Kidney (tissue), 13 donors: ENCODE measurements at regions not wholly inside any gene's neighbourhood (a gene's known extent, or its start where the extent isn't known, plus 50 kb on each side); places are given as distances from the start of the nearest gene placed in this dataset.
"Not testable (repeated sequence)": the region's sequence is repeated elsewhere in the genome, so short reads cannot be mapped to it uniquely, and the experiment has no call there.

Experiments
- DNase-seq, 5 donors: peaks; one replicate each; pipeline ENCODE4 v3.0.0-alpha.2; 2013 to 2020
- FAIRE-seq: peaks from 2 replicates; lab custom pipeline; 2012; peaks lifted over from hg19 to GRCh38; lab: Jason Lieb, UNC
- H3K27ac ChIP-seq, 2 donors: one replicate each; pipeline ENCODE4 v1.7.0; 2013; ENCODE audit warnings: low read depth in 2 of 2, low read length in 2 of 2, inconsistent platforms in 1 of 2
- H3K27me3 ChIP-seq: one replicate; pipeline ENCODE4 v1.7.1; 2013; ENCODE audit warnings: low read length, inconsistent platforms; ENCODE audit not compliant: control insufficient read depth, insufficient read depth
- H3K36me3 ChIP-seq, 3 donors: one replicate each; pipeline versions ENCODE4 v1.7.0 to v1.7.1; 2013; ENCODE audit warnings: low read length in 3 of 3, control low read depth in 1 of 3, inconsistent platforms in 1 of 3; ENCODE audit not compliant: insufficient read depth in 3 of 3, control insufficient read depth in 2 of 3
- H3K4me1 ChIP-seq, 3 donors: one replicate each; pipeline versions ENCODE4 v1.7.0 to v1.7.1; 2013; ENCODE audit warnings: low read length in 3 of 3, inconsistent platforms in 1 of 3, low read depth in 1 of 3; ENCODE audit not compliant: control insufficient read depth in 2 of 3, insufficient read depth in 2 of 3
- H3K4me3 ChIP-seq, 3 donors: one replicate each; pipeline versions ENCODE4 v1.7.0 to v1.8.1; 2013; ENCODE audit warnings: low read length in 3 of 3, control low read depth in 1 of 3, inconsistent platforms in 1 of 3
- H3K9ac ChIP-seq, 3 donors: one replicate each; pipeline versions ENCODE4 v1.7.0 to v1.7.1; 2013; ENCODE audit warnings: low read length in 3 of 3, control low read depth in 1 of 3, inconsistent platforms in 1 of 3
- H3K9me3 ChIP-seq, 3 donors: one replicate each; pipeline versions ENCODE4 v1.7.0 to v1.7.1; 2013; ENCODE audit warnings: low read length in 3 of 3, control low read depth in 1 of 3, inconsistent platforms in 1 of 3; ENCODE audit not compliant: control insufficient read depth in 2 of 3, insufficient read depth in 1 of 3
- intact Hi-C: fragments of 100-400 bp; cut with DNase I; formaldehyde crosslinking; loops from one replicate; pipeline ENCODE4 v1.11.1; 2022
- TF ChIP-seq, protein P1 (sequence below): IDR thresholded peaks from 3 replicates; pipeline ENCODE4 v1.5.1; 2012; ENCODE audit warnings: mild to moderate bottlenecking, moderate library complexity, borderline replicate concordance; ENCODE audit not compliant: insufficient read depth; ENCODE audit errors: extremely low read depth
- donor health status: control.
- donor health status: control.
- donor health status: control.
- donor health status: control.
- donor health status: control.
- donor health status: DM: yes; HTN: yes; CAD: no.
- donor health status: Normal renal cell carcinoma (clear cell type).

DNA sequence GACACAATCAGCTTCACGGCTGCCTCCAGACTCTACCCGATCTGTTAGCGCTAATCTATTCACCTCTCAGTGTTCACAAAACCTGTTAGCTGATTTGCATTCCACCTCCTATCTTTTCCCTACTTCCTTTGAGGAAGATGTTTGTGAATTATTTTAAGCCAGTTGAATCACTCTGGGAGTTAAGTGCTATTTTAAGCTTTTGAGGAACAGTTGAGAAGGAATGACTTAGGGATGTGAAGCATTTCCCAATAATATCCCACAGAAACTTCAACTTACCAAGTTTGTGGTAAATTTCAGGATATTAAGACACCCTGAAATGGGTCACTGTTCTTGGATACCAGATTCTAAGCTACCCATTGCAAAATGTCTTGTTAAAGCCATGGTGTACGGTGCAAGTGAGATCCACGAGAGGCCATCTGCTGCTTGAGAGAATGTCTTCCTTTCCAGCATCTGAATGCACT, 145.2 kb upstream of the CITED2 start:
- Histone ChIP-seq H3K27ac (no peak overlapping the region), H3K9me3 (no peaks in the 10 kb centered on the region), H3K9ac (no peak overlapping the region), H3K4me1 (no peaks in the 10 kb centered on the region), H3K27me3 (no peaks in the 10 kb centered on the region), H3K36me3 (no peaks in the 10 kb centered on the region), H3K4me3 (no peak overlapping the region)
- TF ChIP-seq, protein P1, sequence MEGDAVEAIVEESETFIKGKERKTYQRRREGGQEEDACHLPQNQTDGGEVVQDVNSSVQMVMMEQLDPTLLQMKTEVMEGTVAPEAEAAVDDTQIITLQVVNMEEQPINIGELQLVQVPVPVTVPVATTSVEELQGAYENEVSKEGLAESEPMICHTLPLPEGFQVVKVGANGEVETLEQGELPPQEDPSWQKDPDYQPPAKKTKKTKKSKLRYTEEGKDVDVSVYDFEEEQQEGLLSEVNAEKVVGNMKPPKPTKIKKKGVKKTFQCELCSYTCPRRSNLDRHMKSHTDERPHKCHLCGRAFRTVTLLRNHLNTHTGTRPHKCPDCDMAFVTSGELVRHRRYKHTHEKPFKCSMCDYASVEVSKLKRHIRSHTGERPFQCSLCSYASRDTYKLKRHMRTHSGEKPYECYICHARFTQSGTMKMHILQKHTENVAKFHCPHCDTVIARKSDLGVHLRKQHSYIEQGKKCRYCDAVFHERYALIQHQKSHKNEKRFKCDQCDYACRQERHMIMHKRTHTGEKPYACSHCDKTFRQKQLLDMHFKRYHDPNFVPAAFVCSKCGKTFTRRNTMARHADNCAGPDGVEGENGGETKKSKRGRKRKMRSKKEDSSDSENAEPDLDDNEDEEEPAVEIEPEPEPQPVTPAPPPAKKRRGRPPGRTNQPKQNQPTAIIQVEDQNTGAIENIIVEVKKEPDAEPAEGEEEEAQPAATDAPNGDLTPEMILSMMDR = no peak
- intact Hi-C loops = no loop called here
- FAIRE-seq = no peak
- DNase-seq = no peak

DNA sequence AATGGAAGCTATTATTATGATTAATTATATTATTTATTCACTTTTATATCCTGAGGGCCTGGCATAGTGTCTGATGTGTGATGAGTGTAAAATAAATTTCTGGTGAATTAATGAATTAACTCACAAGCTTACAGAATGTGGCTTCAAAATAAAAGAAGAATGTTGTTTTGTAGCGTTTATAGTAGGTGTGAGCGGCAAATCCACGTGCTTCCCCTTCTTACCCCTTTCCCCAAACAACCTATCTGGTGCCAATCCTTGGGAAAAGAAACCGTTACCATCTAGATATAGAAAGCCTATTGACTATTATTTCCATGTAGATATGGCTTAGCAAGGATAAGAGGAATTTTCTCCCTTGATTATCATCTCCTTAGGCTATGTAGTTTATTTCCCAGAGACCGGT, 144.6 kb upstream of the CITED2 start:
- FAIRE-seq (no peak), DNase-seq (no peak)
- no peak overlapping the region for H3K4me3 ChIP-seq
- H3K9ac ChIP-seq = no peak overlapping the region
- no peaks in the 10 kb centered on the region for H3K36me3 ChIP-seq
- no peaks in the 10 kb centered on the region for H3K4me1 ChIP-seq
- H3K27ac ChIP-seq = no peak overlapping the region
- H3K27me3 ChIP-seq = no peaks in the 10 kb centered on the region
- no peaks in the 10 kb centered on the region for H3K9me3 ChIP-seq
- intact Hi-C loops = no loop called here
- TF ChIP-seq, protein P1 = no peak

DNA sequence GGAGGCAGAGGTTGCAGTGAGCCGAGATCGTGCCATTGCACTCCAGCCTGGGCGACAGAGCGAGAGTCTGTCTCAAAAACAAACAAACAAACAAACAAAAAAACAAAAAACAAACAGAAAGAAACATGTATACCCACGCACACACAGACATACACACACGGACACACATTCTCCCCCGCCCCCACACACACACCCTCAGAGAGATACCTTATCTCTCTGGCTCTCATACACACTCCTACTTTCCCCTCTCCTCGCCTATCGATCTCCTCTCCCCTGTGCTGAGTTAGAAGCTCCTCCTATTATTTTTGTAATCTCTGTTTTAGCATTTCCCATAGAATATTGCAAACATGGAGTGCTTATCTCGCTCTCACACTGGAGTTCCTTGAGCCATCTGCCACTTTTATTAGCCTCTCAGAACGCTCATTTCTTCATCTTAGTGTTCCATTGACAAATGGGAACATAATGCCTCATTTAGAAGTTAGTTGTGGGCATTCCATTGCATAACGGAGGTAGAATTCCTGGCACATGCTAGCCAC, 144.2 kb upstream of the CITED2 start:
- FAIRE-seq (no peak), DNase-seq (no peak)
- TF ChIP-seq, protein P1 = no peak
- Histone ChIP-seq H3K9ac (no peak overlapping the region), H3K4me1 (no peaks in the 10 kb centered on the region), H3K27ac (no peak overlapping the region), H3K4me3 (no peak overlapping the region), H3K9me3 (no peaks in the 10 kb centered on the region), H3K36me3 (no peaks in the 10 kb centered on the region), H3K27me3 (no peaks in the 10 kb centered on the region)
- intact Hi-C loops = no loop called here

DNA sequence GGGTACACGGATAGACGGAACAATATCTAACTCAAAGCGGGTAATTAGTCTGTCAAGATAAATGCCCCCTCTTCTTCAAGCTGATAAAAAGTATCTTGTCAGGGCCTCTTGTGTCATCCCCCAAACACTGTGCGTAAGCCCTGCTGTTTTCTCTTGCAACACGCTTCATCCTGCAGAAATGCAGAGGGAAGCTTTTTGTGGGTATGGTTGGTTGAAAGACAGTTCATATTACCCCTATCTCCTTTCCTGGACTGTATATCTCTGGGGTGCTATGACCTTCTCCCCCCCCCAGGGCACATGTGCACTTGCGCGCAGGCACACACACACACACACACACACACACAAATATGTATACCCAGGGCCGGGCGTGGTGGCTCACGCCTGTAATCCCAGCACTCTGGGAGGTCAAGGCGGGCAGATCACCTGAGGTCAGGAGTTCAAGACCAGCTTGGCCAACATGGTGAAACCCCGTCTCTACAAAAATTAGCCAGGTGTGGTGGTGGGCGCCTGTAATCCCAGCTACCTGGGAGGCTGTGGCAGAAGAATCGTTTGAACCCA, 143.6 kb upstream of the CITED2 start:
- H3K4me1 ChIP-seq, H3K9ac ChIP-seq, H3K9me3 ChIP-seq, DNase-seq, H3K4me3 ChIP-seq, H3K27ac ChIP-seq, H3K36me3 ChIP-seq, intact Hi-C loops, FAIRE-seq, H3K27me3 ChIP-seq: not testable (repeated sequence)
